Thymus (tissue), 11 donors: ENCODE measurements at regions not wholly inside any gene's neighbourhood (a gene's known extent, or its start where the extent isn't known, plus 50 kb on each side); places are given as distances from the start of the nearest gene placed in this dataset.

Experiments
- DNase-seq, 9 donors: peaks; one replicate each; pipeline ENCODE4 v3.0.0-alpha.2; 2013; ENCODE audit warnings: low spot score in 9 of 9, low read depth in 6 of 9, missing footprints in 1 of 9
- H3K27ac ChIP-seq, 2 donors: one replicate each; pipeline ENCODE4 v1.5.1; 2013; ENCODE audit warnings: control low read depth in 1 of 2, low read depth in 1 of 2, low read length in 1 of 2, mild to moderate bottlenecking in 1 of 2, moderate library complexity in 1 of 2
- H3K27me3 ChIP-seq, 2 donors: one replicate each; pipeline ENCODE4 v1.5.1; 2013; ENCODE audit warnings: low read length in 1 of 2; ENCODE audit not compliant: control insufficient read depth in 2 of 2, insufficient read depth in 1 of 2
- H3K36me3 ChIP-seq, 2 donors: one replicate each; pipeline ENCODE4 v1.5.1; 2013; ENCODE audit warnings: low read length in 1 of 2, mild to moderate bottlenecking in 1 of 2, moderate library complexity in 1 of 2; ENCODE audit not compliant: control insufficient read depth in 2 of 2, insufficient read depth in 2 of 2
- H3K4me1 ChIP-seq, 2 donors: one replicate each; pipeline ENCODE4 v1.5.1; 2013; ENCODE audit warnings: low read length in 2 of 2; ENCODE audit not compliant: control insufficient read depth in 2 of 2, insufficient read depth in 2 of 2
- H3K4me3 ChIP-seq, 2 donors: one replicate each; pipeline ENCODE4 v1.5.1; 2013; ENCODE audit warnings: low read length in 2 of 2, control low read depth in 1 of 2, mild to moderate bottlenecking in 1 of 2
- H3K9me3 ChIP-seq, 2 donors: one replicate each; pipeline ENCODE4 v1.5.1; 2013; ENCODE audit warnings: low read length in 1 of 2, mild to moderate bottlenecking in 1 of 2; ENCODE audit not compliant: control insufficient read depth in 2 of 2, insufficient read depth in 1 of 2
- WGBS: extraction: QIAGEN DNeasy Blood & Tissue Kit; methylation state at CpG from one replicate; pipeline ENCODE4 v1.1.7; 2013; 5-methylcytosine and 5-hydroxymethylcytosine counted together
- donor health status: healthy.

DNA sequence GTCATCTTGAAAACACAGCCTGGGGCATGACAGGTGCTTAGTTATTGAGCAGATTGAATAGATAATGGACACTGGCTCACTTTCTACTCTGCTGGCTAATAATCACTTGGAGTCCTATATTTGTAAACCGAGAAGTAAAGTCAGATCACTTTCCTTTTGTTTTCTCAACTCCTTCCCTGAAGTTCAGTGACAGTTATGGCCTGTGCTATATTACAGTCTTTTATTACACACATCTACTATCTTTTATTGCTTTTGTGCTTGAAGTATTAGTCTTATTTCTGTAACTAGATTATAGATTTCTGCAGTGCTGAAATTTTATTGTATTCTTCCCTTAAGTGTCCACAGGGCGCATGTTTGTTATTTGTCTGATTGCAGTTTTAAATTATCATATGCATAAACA lies 136.4 kb upstream of the TAC1 start:
- Histone ChIP-seq H3K4me1 (no peaks in the 10 kb centered on the region), H3K27me3 (no peaks in the 10 kb centered on the region), H3K4me3 (no peak overlapping the region), H3K9me3 (no peaks in the 10 kb centered on the region), H3K36me3 (no peaks in the 10 kb centered on the region), H3K27ac (no peak overlapping the region)
- 85% methylated on average over 2 of the region's 2 CpGs for WGBS
- DNase-seq = no peak

DNA sequence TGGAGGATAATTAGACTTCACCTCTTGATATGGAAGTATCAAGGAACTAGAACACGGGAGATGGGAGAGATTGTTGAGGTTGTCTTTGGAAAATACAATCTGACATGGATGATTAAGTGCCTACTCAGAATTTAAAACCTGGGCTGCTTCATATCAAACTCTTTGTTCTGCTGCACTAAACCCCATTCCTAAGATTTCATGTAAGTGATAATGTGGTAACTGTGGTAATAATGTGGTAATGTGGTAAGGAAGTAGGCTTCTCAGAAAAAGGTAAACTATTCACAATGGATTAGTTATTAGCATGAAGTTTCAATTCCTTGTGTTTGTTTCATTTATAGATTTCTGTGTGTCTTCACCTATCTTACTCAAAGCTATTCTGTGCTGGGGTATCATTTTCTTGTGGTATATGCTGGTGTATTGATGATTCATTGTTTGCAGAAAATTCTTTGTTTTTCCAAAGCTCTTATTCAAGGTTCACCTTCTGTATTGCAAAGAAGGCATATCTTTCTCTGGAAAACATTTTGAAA lies 129.9 kb upstream of the TAC1 start:
- Histone ChIP-seq H3K4me1 (no peaks in the 10 kb centered on the region), H3K27ac (no peak overlapping the region), H3K9me3 (no peaks in the 10 kb centered on the region), H3K36me3 (no peaks in the 10 kb centered on the region), H3K27me3 (no peaks in the 10 kb centered on the region), H3K4me3 (no peak overlapping the region)
- DNase-seq = no peak
- 87% methylated on average over 1 of the region's 1 CpG for WGBS

DNA sequence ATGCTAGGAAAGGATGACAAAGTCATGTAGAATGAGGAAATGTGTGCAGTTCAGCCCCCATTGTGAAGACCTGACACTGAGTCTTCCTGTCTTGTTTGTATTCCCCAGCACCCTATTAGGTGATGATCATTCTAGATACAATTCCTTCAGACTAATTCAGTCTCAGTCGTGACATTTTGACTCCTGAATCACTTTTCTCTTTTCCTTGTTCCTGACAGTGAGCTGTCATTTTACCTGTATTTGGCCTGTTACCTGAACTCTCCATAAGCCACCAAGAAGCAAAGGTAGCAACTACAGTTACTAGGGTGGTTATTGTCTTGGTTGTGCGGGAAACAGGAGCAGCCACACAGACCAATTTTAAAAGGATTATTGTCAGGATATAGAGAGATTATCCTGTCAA lies 111.4 kb upstream of the TAC1 start:
- H3K27me3 ChIP-seq = no peaks in the 10 kb centered on the region
- no peaks in the 10 kb centered on the region for H3K36me3 ChIP-seq
- no peaks in the 10 kb centered on the region for H3K4me1 ChIP-seq
- DNase-seq = no peak
- H3K4me3 ChIP-seq = no peak overlapping the region
- WGBS = 89% methylated on average over 2 of the region's 2 CpGs
- no peak overlapping the region for H3K27ac ChIP-seq
- no peaks in the 10 kb centered on the region for H3K9me3 ChIP-seq

DNA sequence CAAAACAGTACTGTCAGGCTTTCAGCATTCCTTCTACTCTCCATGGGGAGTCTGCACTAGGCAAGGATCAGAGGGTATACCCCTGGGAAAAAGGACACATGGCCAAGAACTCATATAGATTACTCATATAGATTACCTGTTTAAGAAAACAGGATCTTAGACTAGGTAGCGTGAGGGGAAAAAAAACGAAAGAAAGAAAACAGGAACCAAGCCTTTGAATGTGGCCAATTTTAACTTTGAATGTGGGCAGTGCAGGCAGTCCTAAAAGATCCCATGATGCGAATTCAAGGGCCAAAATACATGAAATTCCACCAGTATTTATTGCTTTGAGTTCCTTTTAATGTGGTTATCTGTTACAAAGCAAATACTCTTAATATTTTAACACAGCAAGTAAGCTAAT lies 108.6 kb upstream of the TAC1 start:
- WGBS = 37% methylated on average over 3 of the region's 3 CpGs
- no peaks in the 10 kb centered on the region for H3K27me3 ChIP-seq
- no peak for DNase-seq

DNA sequence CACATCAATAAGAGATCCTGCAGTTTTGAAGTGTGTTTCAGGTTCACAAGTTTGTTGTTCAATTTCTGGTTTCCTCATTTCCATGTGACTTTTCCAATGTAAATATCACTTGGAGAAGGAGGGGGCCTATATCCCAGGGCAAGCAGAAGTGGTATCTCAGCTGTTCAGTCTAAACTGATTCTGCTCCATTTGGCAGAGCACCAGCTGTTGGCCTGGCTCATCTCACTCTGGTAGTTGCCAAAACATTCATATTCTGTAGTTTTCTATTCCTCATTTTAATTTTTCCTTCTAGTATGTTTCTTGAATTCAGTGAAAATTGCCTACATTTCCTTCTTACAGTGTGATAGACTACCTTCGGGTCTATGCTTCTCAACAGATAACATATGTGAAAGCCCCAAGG lies 101.8 kb upstream of the TAC1 start:
- Histone ChIP-seq H3K4me1 (no peaks in the 10 kb centered on the region), H3K27ac (no peak overlapping the region), H3K4me3 (no peak overlapping the region), H3K27me3 (no peaks in the 10 kb centered on the region), H3K9me3 (no peaks in the 10 kb centered on the region), H3K36me3 (no peaks in the 10 kb centered on the region)
- 94% methylated on average over 1 of the region's 1 CpG for WGBS
- DNase-seq = no peak

More for the DNA sequence above, 108.6 kb upstream of the TAC1 start:
- Histone ChIP-seq H3K36me3 (no peaks in the 10 kb centered on the region), H3K4me3 (no peak overlapping the region), H3K27ac (no peak overlapping the region), H3K9me3 (no peaks in the 10 kb centered on the region), H3K4me1 (no peaks in the 10 kb centered on the region)

DNA sequence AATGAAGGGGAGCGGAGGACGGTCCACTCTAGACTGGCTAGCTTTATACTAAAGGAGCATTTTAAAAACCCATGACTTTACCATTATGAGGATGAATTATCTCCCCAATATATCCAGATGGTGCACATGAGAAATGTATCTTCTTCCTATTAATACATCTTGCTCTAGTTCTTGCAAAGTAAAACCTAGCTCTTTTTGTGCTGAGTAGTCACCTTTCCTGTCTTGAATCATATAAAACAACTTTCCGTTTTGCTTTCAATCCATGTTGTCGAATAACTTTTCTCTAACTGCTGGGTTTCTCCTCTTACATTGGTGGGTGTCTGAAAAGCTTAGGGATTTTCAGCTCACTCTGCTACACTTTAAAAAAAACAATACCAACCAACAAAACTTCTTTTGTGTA lies 96.3 kb upstream of the TAC1 start:
- H3K9me3 ChIP-seq = no peaks in the 10 kb centered on the region
- H3K4me3 ChIP-seq = no peak overlapping the region
- no peaks in the 10 kb centered on the region for H3K4me1 ChIP-seq
- WGBS = 91% methylated on average over 4 of the region's 4 CpGs
- H3K27ac ChIP-seq = no peak overlapping the region
- H3K36me3 ChIP-seq = no peaks in the 10 kb centered on the region
- DNase-seq = no peak
- no peaks in the 10 kb centered on the region for H3K27me3 ChIP-seq

DNA sequence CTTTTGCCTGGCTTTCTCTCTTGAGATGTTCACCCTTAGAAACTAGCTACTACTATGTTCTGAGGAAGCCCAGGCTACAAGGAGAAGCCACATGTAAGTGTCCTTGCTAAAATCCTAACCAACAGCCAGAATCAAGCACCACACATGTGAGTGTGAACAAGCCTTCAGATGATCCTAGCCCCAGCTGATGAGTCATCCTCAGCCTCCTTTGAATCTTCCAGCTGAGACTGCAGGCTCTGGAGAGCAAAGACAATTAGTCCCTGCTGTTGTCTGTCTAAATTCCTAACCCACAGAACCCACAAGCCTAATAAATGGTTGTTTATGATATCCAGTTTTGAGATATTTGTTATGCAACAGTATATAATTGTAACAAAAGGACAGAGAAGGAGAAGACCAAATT lies 92.8 kb upstream of the TAC1 start:
- DNase-seq = no peak
- H3K4me1 ChIP-seq = no peaks in the 10 kb centered on the region
- H3K27ac ChIP-seq = no peak overlapping the region
- H3K9me3 ChIP-seq = no peaks in the 10 kb centered on the region
- H3K27me3 ChIP-seq = no peaks in the 10 kb centered on the region
- H3K36me3 ChIP-seq = no peaks in the 10 kb centered on the region
- H3K4me3 ChIP-seq = no peak overlapping the region

DNA sequence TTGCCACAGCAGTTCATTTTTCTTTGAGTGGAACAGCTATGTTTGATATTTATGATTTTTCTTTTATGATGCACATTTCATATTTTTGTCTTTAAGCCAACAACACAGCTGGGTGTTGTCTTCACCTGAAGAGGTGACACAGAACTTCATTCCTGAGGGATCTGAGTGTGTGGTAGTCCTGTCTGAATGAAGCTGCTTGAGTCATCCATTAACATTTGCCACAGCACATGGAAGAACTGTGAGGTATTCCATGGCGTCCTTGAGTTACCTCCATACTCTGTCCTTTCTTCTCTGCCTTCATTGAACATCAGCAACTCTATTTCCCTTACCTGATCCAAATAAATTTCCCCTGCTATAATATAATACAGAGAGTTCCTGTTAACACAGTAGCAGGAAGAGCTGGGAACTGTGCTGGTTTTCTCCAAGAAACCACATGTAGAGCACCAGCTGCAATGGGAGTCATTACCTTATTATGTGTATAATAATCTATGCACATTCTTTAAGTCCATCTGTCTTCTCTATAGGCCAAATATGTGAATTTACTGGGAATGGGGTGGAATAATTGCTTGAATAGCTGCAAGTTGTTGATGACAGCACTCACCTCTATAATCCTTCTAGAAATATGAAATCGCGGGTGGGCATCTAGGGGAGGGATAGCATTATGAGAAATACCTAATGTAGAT lies 72.4 kb upstream of the TAC1 start:
- H3K9me3 ChIP-seq = no peaks in the 10 kb centered on the region
- no peak overlapping the region for H3K27ac ChIP-seq
- no peak overlapping the region for H3K4me3 ChIP-seq
- WGBS = 96% methylated on average over 3 of the region's 3 CpGs
- no peaks in the 10 kb centered on the region for H3K36me3 ChIP-seq
- no peaks in the 10 kb centered on the region for H3K27me3 ChIP-seq
- H3K4me1 ChIP-seq = no peaks in the 10 kb centered on the region
- DNase-seq = no peak

DNA sequence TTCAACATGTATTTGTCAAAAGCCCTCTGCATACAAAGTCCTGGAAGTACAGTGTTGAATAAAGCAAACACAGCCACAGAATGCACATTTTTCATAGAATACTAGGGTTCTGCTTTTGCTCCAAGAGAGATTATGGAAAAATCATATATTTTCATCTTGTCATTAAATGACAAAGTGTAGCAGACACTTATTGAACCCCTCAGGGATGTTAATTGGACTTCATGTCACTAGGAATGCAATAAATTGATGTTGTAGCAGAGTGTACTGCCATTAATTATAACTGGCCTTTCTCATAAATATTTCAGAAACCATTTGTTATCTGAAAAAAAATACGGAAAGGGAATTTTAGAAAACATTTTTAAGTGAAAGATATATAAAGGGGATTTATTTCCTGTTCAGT lies 64.5 kb upstream of the TAC1 start:
- no peak for DNase-seq
- Histone ChIP-seq H3K27ac (no peak overlapping the region), H3K27me3 (no peaks in the 10 kb centered on the region), H3K36me3 (no peaks in the 10 kb centered on the region), H3K4me1 (no peaks in the 10 kb centered on the region), H3K9me3 (no peaks in the 10 kb centered on the region), H3K4me3 (no peak overlapping the region)
- 80% methylated on average over 1 of the region's 1 CpG for WGBS

DNA sequence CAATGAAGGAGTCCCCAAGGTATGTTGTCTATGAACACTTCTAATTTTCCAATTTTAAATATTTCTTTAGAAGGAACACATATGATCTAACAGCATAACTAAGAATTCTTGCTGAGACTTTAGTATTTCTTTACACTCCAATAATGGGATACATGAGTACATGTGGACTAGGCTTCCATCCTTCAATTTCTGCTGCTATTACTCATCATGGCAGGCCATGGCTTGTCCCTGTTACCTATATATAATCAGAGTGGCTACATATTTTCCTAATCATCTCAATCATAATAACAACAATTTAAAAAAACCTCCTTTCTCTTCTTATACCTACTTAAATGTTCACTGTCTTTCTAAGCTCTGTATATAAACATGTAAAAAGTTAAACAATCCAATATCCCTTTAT lies 60.3 kb upstream of the TAC1 start:
- Histone ChIP-seq H3K27ac (no peak overlapping the region), H3K4me3 (no peak overlapping the region), H3K4me1 (no peaks in the 10 kb centered on the region), H3K27me3 (no peaks in the 10 kb centered on the region), H3K36me3 (no peaks in the 10 kb centered on the region), H3K9me3 (no peaks in the 10 kb centered on the region)
- DNase-seq = no peak
